Mucosa of descending colon (tissue), 3 donors: ENCODE measurements at regions not wholly inside any gene's neighbourhood (a gene's known extent, or its start where the extent isn't known, plus 50 kb on each side); places are given as distances from the start of the nearest gene placed in this dataset.

ENCODE experiments used
- ATAC-seq: fragments of 200-7000 bp; cut with Tn5 transposase; one replicate; pipeline ENCODE4 v1.9.1; 2020; ENCODE audit warnings: mild to moderate bottlenecking, moderate library complexity
- DNase-seq, 3 donors: peaks; one replicate each; pipeline ENCODE4 v3.0.0-alpha.2; 2020
- H3K36me3 ChIP-seq: fragments of 200-600 bp; one replicate; pipeline ENCODE4 v1.8.0; 2021; ENCODE audit warnings: low read depth, mild to moderate bottlenecking
- H3K4me1 ChIP-seq: fragments of 200-600 bp; one replicate; pipeline ENCODE4 v1.8.0; 2021; ENCODE audit warnings: low read depth, mild to moderate bottlenecking
- H3K4me3 ChIP-seq: fragments of 200-600 bp; one replicate; pipeline ENCODE4 v1.8.0; 2021; ENCODE audit warnings: mild to moderate bottlenecking
- H3K9me3 ChIP-seq: fragments of 200-600 bp; one replicate; pipeline ENCODE4 v1.8.0; 2021; ENCODE audit warnings: mild to moderate bottlenecking
- intact Hi-C, 2 donors: fragments of 100-400 bp; cut with DNase I in 1 of 2; cut with micrococcal nuclease in 1 of 2; formaldehyde crosslinking; loops; one replicate each; pipeline versions ENCODE4 v1.11.0 to v1.11.1; 2022; cut with DNase I, micrococcal nuclease
- TF ChIP-seq, protein P1 (sequence below): fragments of 200-600 bp; IDR thresholded peaks from one replicate; pipeline ENCODE4 v1.8.0; 2022; ENCODE audit warnings: antibody characterized with exemption, mild to moderate bottlenecking
- donor health status: DM: no; HTN: no; CAD: no; lungs with moderate emphysema.
- donor health status: DM: no; HTN: no; CAD: no.
- donor health status: DM: no; HTN: yes; CAD: no.

DNA sequence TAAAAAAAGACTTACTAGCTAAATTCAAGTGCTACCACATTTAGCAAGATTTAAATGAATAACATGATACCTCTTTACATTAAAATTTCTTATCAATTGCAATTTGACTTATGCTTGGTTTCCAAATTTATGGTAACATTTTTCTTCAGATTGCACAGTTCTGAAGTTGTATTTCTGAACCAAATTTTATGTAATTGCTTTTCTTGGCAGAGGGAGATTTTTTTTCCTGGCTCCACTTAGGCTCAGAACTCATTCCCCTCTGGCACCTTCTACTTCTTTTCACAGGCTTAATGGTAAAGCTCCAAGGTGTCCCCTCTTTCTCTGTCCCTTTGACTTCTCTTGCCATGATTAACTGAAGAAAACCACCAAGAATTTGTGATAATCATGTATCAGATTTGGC lies 99.8 kb upstream of the TMTC1 start:
- Histone ChIP-seq H3K36me3 (no peaks in the 10 kb centered on the region), H3K4me1 (no peaks in the 10 kb centered on the region), H3K9me3 (peaks cover 19% of the 10 kb centered on the region), H3K4me3 (no peak overlapping the region)
- DNase-seq, result no peak
- intact Hi-C loops, result no loop called here
- no peak for ATAC-seq
- TF ChIP-seq, protein P1, sequence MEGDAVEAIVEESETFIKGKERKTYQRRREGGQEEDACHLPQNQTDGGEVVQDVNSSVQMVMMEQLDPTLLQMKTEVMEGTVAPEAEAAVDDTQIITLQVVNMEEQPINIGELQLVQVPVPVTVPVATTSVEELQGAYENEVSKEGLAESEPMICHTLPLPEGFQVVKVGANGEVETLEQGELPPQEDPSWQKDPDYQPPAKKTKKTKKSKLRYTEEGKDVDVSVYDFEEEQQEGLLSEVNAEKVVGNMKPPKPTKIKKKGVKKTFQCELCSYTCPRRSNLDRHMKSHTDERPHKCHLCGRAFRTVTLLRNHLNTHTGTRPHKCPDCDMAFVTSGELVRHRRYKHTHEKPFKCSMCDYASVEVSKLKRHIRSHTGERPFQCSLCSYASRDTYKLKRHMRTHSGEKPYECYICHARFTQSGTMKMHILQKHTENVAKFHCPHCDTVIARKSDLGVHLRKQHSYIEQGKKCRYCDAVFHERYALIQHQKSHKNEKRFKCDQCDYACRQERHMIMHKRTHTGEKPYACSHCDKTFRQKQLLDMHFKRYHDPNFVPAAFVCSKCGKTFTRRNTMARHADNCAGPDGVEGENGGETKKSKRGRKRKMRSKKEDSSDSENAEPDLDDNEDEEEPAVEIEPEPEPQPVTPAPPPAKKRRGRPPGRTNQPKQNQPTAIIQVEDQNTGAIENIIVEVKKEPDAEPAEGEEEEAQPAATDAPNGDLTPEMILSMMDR, result no peak

DNA sequence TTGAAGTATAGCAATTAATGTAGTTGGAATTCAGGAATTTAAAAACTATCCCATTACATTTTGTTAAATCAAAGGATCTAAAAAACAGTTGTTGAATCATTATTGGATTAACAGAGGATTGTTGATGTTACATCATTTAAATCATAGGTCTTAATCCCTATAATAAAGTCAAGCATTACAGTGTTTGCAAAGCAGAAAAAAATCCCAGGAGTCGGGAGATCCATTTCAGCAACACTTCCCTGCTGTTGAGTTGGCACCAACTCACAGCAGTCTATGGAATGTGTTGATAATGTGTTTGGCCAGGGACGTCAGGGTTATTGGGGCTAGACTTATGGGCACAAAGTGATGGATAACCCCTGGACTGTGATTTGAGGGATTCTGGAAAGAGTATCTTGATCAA lies 99.1 kb upstream of the TMTC1 start:
- TF ChIP-seq, protein P1, result no peak
- DNase-seq (no peak), ATAC-seq (no peak)
- Histone ChIP-seq H3K36me3 (no peaks in the 10 kb centered on the region), H3K4me1 (no peaks in the 10 kb centered on the region), H3K9me3 (peaks cover 19% of the 10 kb centered on the region), H3K4me3 (no peak overlapping the region)
- intact Hi-C loops, result no loop called here

DNA sequence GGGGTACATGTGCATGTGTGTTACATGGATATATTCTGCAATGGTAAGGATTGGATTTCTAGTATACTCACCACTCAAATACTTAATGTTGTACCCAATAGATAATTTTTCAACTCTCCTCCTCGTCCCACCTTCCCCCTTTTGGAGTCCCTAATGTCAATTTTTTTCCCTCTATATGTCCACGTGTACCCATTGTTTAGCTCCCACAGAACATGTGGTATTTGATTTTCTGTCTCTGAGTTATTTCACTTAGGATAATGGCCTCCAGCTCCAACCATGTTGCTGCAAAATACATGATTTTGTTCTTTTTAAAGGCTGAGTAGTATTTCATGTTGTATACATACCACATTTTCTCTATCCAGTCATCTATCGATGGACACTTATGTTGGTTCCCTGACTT lies 97.2 kb upstream of the TMTC1 start:
- H3K36me3 ChIP-seq, result no peaks in the 10 kb centered on the region
- DNase-seq (no peak), ATAC-seq (no peak)
- TF ChIP-seq, protein P1, result no peak
- intact Hi-C loops, result no loop called here
- H3K4me1 ChIP-seq, result no peaks in the 10 kb centered on the region
- H3K9me3 ChIP-seq, result peaks cover 16% of the 10 kb centered on the region
- H3K4me3 ChIP-seq, result no peak overlapping the region

DNA sequence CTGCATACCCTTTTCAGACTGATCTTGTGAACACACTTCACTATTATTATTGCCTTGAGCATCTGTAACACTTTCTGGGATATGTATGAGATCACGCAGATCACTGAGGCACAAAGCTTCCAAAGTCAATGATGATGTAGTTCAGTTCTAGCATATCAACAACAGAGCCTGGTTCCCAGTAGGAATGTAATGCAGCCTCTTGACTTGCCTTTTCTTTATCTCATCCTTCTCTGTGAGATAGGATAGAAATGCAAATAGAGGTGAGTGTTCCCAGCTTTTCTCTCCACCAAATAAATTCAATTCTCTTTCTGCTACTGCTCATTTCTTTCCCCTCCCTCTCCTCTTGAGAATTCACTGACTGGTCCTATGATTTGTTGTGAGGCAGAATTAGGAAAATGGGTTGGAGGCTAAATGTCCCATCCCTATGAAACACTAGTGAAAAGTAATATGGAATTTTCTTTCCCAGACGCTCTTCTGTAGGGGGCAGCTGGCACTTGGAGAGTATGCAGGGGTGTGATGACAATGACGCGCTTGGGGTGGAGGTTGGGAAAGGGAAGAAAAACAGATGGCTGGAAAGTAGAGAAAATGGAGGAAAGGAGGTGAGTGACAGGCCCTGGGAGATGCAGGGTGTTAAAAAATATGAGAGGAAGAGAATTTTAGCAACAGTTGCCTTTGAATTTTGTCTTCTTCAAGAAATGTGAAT lies 96.0 kb upstream of the TMTC1 start:
- Histone ChIP-seq H3K9me3 (peaks cover 16% of the 10 kb centered on the region), H3K4me1 (no peaks in the 10 kb centered on the region), H3K4me3 (no peak overlapping the region), H3K36me3 (no peaks in the 10 kb centered on the region)
- TF ChIP-seq, protein P1, result no peak
- ATAC-seq, result no peak
- no peak for DNase-seq
- intact Hi-C loops, result no loop called here

DNA sequence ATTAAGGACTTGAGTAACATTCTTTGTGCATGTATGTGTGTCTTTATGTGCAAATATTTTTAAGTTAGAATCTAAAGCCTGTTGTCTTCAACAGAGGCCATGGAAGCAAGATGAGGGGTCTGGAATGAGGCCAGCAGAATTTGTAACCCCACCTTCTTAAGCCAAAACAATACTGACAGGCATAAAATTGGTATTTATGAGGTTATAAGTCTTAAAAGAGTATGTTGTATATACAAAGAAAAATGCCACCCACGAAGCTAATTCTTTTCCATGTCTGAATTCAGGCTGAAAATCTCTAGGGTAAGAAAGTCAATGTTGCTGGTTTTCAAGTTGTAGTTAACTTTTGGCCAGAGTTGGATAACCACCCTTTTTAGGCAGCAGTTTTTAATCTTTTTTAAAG lies 86.2 kb upstream of the TMTC1 start:
- no peak for ATAC-seq
- intact Hi-C loops, result no loop called here
- TF ChIP-seq, protein P1, result no peak

GRCh38 chr12:29867823-29868222 lies 84.1 kb upstream of the TMTC1 start:
- Histone ChIP-seq H3K4me3 (no peak overlapping the region), H3K4me1 (no peaks in the 10 kb centered on the region), H3K9me3 (peaks cover 6% of the 10 kb centered on the region), H3K36me3 (no peaks in the 10 kb centered on the region)
- DNase-seq, result no peak
- ATAC-seq, result no peak
- intact Hi-C loops, result no loop called here
- TF ChIP-seq, protein P1, result no peak

More for the DNA sequence above, 86.2 kb upstream of the TMTC1 start:
- H3K4me1 ChIP-seq, result no peaks in the 10 kb centered on the region
- no peak for DNase-seq
- H3K36me3 ChIP-seq, result no peaks in the 10 kb centered on the region
- no peak overlapping the region for H3K4me3 ChIP-seq
- H3K9me3 ChIP-seq, result peaks cover 10% of the 10 kb centered on the region
